ENCODE measurements at regions not wholly inside any gene's neighbourhood (a gene's known extent, or its start where the extent isn't known, plus 50 kb on each side); places are given as distances from the start of the nearest gene placed in this dataset.
"Not testable (repeated sequence)": the region's sequence is repeated elsewhere in the genome, so short reads cannot be mapped to it uniquely, and the experiment has no call there.

- H3K4me3 ChIP-seq (ENCODE audit: low read depth, low read length): not testable (repeated sequence)
Measured at GRCh38 chr1:200284236-200284635, 125.6 kb downstream of the ZNF281 start.

GRCh38 chr1:200282497-200283122 lies 127.2 kb downstream of the ZNF281 start:
- H3K4me3 ChIP-seq (ENCODE audit: low read depth, low read length): no peak overlapping the region

GRCh38 chr1:200281201-200281835 lies 128.5 kb downstream of the ZNF281 start:
- no peak overlapping the region for H3K4me3 ChIP-seq (ENCODE audit: low read depth, low read length)

GRCh38 chr1:200279810-200280411 lies 129.9 kb downstream of the ZNF281 start:
- no peak overlapping the region for H3K4me3 ChIP-seq (ENCODE audit: low read depth, low read length)

- no peak overlapping the region for H3K4me3 ChIP-seq (ENCODE audit: low read depth, low read length)
Measured at GRCh38 chr1:200275816-200276453, 133.9 kb downstream of the ZNF281 start.

GRCh38 chr1:200275415-200275814 lies 134.4 kb downstream of the ZNF281 start:
- H3K4me3 ChIP-seq (ENCODE audit: low read depth, low read length): no peak overlapping the region

- H3K4me3 ChIP-seq (ENCODE audit: low read depth, low read length): no peak overlapping the region
Measured at GRCh38 chr1:200274116-200274515, 135.7 kb downstream of the ZNF281 start.

GRCh38 chr1:200272481-200273068 lies 137.3 kb downstream of the ZNF281 start:
- H3K4me3 ChIP-seq (ENCODE audit: low read depth, low read length): no peak overlapping the region

- no peak overlapping the region for H3K4me3 ChIP-seq (ENCODE audit: low read depth, low read length)
Measured at GRCh38 chr1:200269256-200269655, 140.6 kb downstream of the ZNF281 start.

- no peak overlapping the region for H3K4me3 ChIP-seq (ENCODE audit: low read depth, low read length)
Measured at GRCh38 chr1:200267937-200268336, 141.9 kb downstream of the ZNF281 start.

- H3K4me3 ChIP-seq (ENCODE audit: low read depth, low read length): no peak overlapping the region
Measured at GRCh38 chr1:200267458-200267857, 142.4 kb downstream of the ZNF281 start.

GRCh38 chr1:200266871-200267270 lies 143.0 kb downstream of the ZNF281 start:
- H3K4me3 ChIP-seq (ENCODE audit: low read depth, low read length): no peak overlapping the region

- H3K4me3 ChIP-seq (ENCODE audit: low read depth, low read length): no peak overlapping the region
Measured at GRCh38 chr1:200265881-200266280, 144.0 kb downstream of the ZNF281 start.

GRCh38 chr1:200265104-200265503 lies 144.7 kb downstream of the ZNF281 start:
- no peak overlapping the region for H3K4me3 ChIP-seq (ENCODE audit: low read depth, low read length)

- no peak overlapping the region for H3K4me3 ChIP-seq (ENCODE audit: low read depth, low read length)
Measured at GRCh38 chr1:200263203-200263602, 146.6 kb downstream of the ZNF281 start.

- no peak overlapping the region for H3K4me3 ChIP-seq (ENCODE audit: low read depth, low read length)
Measured at GRCh38 chr1:200262326-200262965, 147.4 kb downstream of the ZNF281 start.

- no peak overlapping the region for H3K4me3 ChIP-seq (ENCODE audit: low read depth, low read length)
Measured at GRCh38 chr1:200260597-200261335, 149.1 kb downstream of the ZNF281 start.

GRCh38 chr1:200258447-200259375 lies 151.1 kb downstream of the ZNF281 start:
- no peak overlapping the region for H3K4me3 ChIP-seq (ENCODE audit: low read depth, low read length)

- H3K4me3 ChIP-seq (ENCODE audit: low read depth, low read length): no peak overlapping the region
Measured at GRCh38 chr1:200257235-200257634, 152.6 kb downstream of the ZNF281 start.

Measured in iPS-11a (cell line).